ENCODE measurements at regions not wholly inside any gene's neighbourhood (a gene's known extent, or its start where the extent isn't known, plus 50 kb on each side); places are given as distances from the start of the nearest gene placed in this dataset.

- no peak for TF ChIP-seq CTCF (conservative IDR thresholded peaks at IDR 0.05; ENCODE audit: low read depth, low read length)
- TF ChIP-seq EZH2 (IDR thresholded peaks at IDR 0.05; ENCODE audit: low read length, unreplicated experiment): no peak
These were observed 143.1 kb upstream of the SLC45A1 start for GRCh38 chr1:8174807-8175206.
